AG04449 (cell line): ENCODE measurements at regions not wholly inside any gene's neighbourhood (a gene's known extent, or its start where the extent isn't known, plus 50 kb on each side); places are given as distances from the start of the nearest gene placed in this dataset.
"Not testable (repeated sequence)": the region's sequence is repeated elsewhere in the genome, so short reads cannot be mapped to it uniquely, and the experiment has no call there.

Source experiments
- CTCF ChIA-PET: fragments of 350-600 bp; formaldehyde crosslinking; extraction: SDS; loops from one replicate; lab custom pipeline; 2021; ENCODE audit warnings: antibody characterized with exemption; lab: Yijun Ruan, JAX
- POLR2A ChIA-PET: fragments of 400-600, 350-600 bp; formaldehyde crosslinking; extraction: SDS; loops from one replicate; lab custom pipeline; 2020; ENCODE audit warnings: antibody characterized with exemption, inconsistent platforms; lab: Yijun Ruan, JAX
- DNase-seq: peaks from one replicate; pipeline ENCODE4 v3.0.0-alpha.2; 2010; ENCODE audit warnings: low read depth, low spot score
- H3K4me3 ChIP-seq: 2 replicates; pipeline ENCODE4 v1.5.1; 2011; ENCODE audit warnings: low read depth, mild to moderate bottlenecking, control low read depth, low read length
- TF ChIP-seq, protein P1 (sequence below): IDR thresholded peaks from one replicate; pipeline ENCODE4 v1.5.1; 2011; ENCODE audit warnings: mild to moderate bottlenecking, moderate library complexity, low read length, control low read depth, inconsistent platforms; ENCODE audit not compliant: insufficient read depth; ENCODE audit errors: missing control alignments

DNA sequence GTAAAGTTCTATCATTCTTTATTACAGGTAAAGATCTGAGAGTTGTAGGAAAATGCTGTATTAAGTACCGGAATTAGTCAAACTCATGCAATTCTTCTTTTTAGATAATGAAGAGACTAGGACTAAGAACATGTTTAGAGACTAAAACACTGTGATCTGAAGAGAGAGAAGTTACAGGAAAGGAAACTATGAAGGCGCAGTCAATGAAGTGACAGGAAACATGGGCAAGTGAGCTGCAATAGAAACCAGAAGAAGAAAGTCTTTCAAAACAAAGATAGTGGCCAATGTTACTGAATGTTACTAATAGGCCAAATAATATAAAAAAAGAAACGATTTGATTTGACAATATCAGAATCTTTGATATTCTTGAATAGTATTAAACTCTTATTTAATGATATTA, 659.4 kb upstream of the RGS18 start:
- no peak overlapping the region for H3K4me3 ChIP-seq
- CTCF ChIA-PET = no interaction called here
- no peak for DNase-seq
- POLR2A ChIA-PET = no interaction called here
- TF ChIP-seq, protein P1, sequence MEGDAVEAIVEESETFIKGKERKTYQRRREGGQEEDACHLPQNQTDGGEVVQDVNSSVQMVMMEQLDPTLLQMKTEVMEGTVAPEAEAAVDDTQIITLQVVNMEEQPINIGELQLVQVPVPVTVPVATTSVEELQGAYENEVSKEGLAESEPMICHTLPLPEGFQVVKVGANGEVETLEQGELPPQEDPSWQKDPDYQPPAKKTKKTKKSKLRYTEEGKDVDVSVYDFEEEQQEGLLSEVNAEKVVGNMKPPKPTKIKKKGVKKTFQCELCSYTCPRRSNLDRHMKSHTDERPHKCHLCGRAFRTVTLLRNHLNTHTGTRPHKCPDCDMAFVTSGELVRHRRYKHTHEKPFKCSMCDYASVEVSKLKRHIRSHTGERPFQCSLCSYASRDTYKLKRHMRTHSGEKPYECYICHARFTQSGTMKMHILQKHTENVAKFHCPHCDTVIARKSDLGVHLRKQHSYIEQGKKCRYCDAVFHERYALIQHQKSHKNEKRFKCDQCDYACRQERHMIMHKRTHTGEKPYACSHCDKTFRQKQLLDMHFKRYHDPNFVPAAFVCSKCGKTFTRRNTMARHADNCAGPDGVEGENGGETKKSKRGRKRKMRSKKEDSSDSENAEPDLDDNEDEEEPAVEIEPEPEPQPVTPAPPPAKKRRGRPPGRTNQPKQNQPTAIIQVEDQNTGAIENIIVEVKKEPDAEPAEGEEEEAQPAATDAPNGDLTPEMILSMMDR = no peak

DNA sequence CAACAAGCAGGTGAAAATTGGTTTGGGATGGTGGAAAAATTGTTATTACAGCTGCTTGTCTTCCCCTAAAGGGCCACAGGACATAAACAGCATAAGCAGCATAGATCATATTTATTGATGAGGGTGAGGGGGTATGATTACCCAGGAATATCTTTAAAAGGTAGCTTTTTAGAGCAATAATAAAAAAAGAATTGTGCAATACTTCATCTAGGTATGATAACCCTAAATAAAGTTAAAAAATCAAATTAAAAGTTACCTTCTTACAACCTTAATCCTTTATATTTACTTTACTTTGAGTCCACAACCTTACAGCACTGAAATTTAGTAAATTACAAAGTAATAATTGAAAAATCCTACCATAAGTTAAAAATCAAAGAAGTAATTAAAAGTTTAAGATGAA, 653.3 kb upstream of the RGS18 start:
- H3K4me3 ChIP-seq = no peak overlapping the region
- ChIA-PET POLR2A (no interaction called here), CTCF (no interaction called here)
- TF ChIP-seq, protein P1 = no peak
- no peak for DNase-seq

- H3K4me3 ChIP-seq = no peak overlapping the region
- POLR2A ChIA-PET = no interaction called here
- CTCF ChIA-PET = no interaction called here
Measured at GRCh38 chr1:191508239-191508638, 650.0 kb upstream of the RGS18 start.

DNA sequence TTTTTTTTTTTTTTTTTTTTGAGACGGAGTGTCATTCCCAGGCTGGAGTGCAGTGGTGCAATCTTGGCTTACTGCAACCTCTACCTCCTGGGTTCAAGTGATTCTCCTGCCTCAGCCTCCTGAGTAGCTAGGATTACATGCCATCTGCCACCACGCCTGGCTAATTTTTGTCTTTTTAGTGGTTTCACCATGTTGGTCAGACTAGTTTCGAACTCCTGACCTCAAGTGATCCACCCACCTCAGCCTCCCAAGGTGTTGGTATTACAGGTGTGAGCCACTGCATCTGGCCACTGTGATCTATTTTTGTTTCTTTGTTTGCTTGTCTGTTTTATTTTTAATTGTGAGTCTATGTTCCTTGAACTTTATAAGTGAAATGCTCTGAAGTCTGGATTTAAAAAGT, 646.8 kb upstream of the RGS18 start:
- CTCF ChIA-PET, DNase-seq, POLR2A ChIA-PET, H3K4me3 ChIP-seq: not testable (repeated sequence)

More at GRCh38 chr1:191508239-191508638, 650.0 kb upstream of the RGS18 start:
- no peak for DNase-seq
- TF ChIP-seq, protein P1 = no peak

- POLR2A ChIA-PET = no interaction called here
- CTCF ChIA-PET = no interaction called here
- no peak overlapping the region for H3K4me3 ChIP-seq
- DNase-seq = no peak
- TF ChIP-seq, protein P1 = no peak
Measured at GRCh38 chr1:191517826-191518225, 640.4 kb upstream of the RGS18 start.

DNA sequence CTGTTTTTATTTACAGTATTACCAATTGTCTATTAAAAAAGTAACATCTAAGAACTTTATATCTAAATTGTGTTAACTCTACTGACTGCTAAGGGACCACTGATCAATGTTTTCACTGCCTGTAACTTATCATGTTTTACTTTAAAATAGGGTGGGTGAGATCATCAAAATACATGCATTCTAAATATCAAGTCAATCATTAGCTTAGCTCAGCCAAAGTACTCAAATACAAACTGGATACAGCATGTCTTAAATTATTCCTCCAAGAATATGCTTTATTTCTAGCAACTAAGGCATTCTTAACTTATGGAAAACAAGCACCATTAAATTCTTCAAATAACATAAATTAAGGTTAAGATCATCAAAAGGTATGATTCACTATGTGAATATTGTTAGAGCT, 638.7 kb upstream of the RGS18 start:
- TF ChIP-seq, protein P1 = no peak
- H3K4me3 ChIP-seq = no peak overlapping the region
- POLR2A ChIA-PET = no interaction called here
- CTCF ChIA-PET = no interaction called here
- DNase-seq = no peak

GRCh38 chr1:191520345-191520744, 637.9 kb upstream of the RGS18 start:
- TF ChIP-seq, protein P1 = no peak
- ChIA-PET CTCF (no interaction called here), POLR2A (no interaction called here)
- no peak for DNase-seq
- no peak overlapping the region for H3K4me3 ChIP-seq

- POLR2A ChIA-PET, H3K4me3 ChIP-seq, CTCF ChIA-PET, DNase-seq: not testable (repeated sequence)
Measured at GRCh38 chr1:191525944-191526343, 632.3 kb upstream of the RGS18 start.
